Adrenal gland (tissue), 9 donors: ENCODE measurements at regions not wholly inside any gene's neighbourhood (a gene's known extent, or its start where the extent isn't known, plus 50 kb on each side); places are given as distances from the start of the nearest gene placed in this dataset.

Experiments used
- DNase-seq, 7 donors: peaks; one replicate each; pipeline ENCODE4 v3.0.0-alpha.2; 2019 to 2020
- H3K27ac ChIP-seq, 5 donors: fragments of 200-600 bp; sonication (generic) in 4 of 5; 1 replicate in 3 of 5; 2 replicates in 2 of 5; pipeline versions ENCODE4 v1.5.1 to v1.8.0; 2016 to 2020; ENCODE audit warnings: mild to moderate bottlenecking in 1 of 5
- H3K27me3 ChIP-seq: fragments of 200-600 bp; 2 replicates; pipeline ENCODE4 v1.8.0; 2021
- H3K36me3 ChIP-seq, 2 donors: fragments of 200-600 bp; replicated peaks in 1 of 2; 1 replicate in 1 of 2; 2 replicates in 1 of 2; pipeline versions ENCODE4 v1.5.1 to v1.8.0; 2018 to 2022
- H3K4me1 ChIP-seq, 2 donors: fragments of 200-600 bp; replicated peaks in 1 of 2; 1 replicate in 1 of 2; 2 replicates in 1 of 2; pipeline versions ENCODE4 v1.5.1 to v1.8.0; 2018 to 2021
- H3K4me3 ChIP-seq, 4 donors: fragments of 200-600 bp; sonication (generic) in 3 of 4; one replicate each; pipeline ENCODE4 v1.5.1; 2016 to 2018
- H3K9me3 ChIP-seq, 3 donors: fragments of 200-600 bp; sonication (generic) in 1 of 3; replicated peaks in 1 of 3; 1 replicate in 2 of 3; 2 replicates in 1 of 3; pipeline versions ENCODE4 v1.5.1 to v1.8.0; 2016 to 2021
- CTCF ChIP-seq, 6 experiments: fragments of 450-650 bp in 4 of 6; fragments of 200-600 bp in 2 of 6; sonication (generic) in 1 of 6; IDR thresholded peaks; 1 replicate in 5 of 6; 2 replicates in 1 of 6; pipeline versions ENCODE4 v1.5.1 to v1.8.0; 2016 to 2021; ENCODE audit warnings: antibody characterized with exemption in 6 of 6, mild to moderate bottlenecking in 2 of 6, moderate library complexity in 1 of 6
- POLR2A ChIP-seq, 2 donors: fragments of 450-650 bp; IDR thresholded peaks; one replicate each; pipeline ENCODE4 v1.6.1; 2017; ENCODE audit warnings: antibody characterized with exemption in 2 of 2, mild to moderate bottlenecking in 2 of 2, moderate library complexity in 1 of 2
- WGBS, 4 donors: extraction: QIAGEN DNeasy Blood & Tissue Kit in 2 of 4; methylation state at CpG; one replicate each; pipeline versions ENCODE4 v1.1.5 to v1.1.7; 2013 to 2017; 5-methylcytosine and 5-hydroxymethylcytosine counted together
- intact Hi-C, 2 donors: fragments of 100-400 bp; cut with DNase I; formaldehyde crosslinking; loops; one replicate each; pipeline versions ENCODE4 v1.14.1 to v1.15.0; 2022 to 2023
- donor health status: healthy with polysubstance abuse.
- donor health status: Bipolar disorder and iron deficiency.
- donor health status: DM: yes; HTN: yes; CAD: no.
- donor health status: DM: no; HTN: no; CAD: no.
- donor health status: DM: no; HTN: no; CAD: no.

GRCh38 chr16:26680671-26681070 is 386.1 kb upstream of the C16orf82 start:
- Histone ChIP-seq H3K27ac (no peak overlapping the region), H3K4me1 (no peaks in the 10 kb centered on the region), H3K27me3 (no peaks in the 10 kb centered on the region), H3K4me3 (no peak overlapping the region), H3K36me3 (no peaks in the 10 kb centered on the region), H3K9me3 (no peaks in the 10 kb centered on the region)
- TF ChIP-seq POLR2A (IDR thresholded peaks at IDR 0.05) (no peak), CTCF (IDR thresholded peaks at IDR 0.05) (no peak)
- 53 to 64% (median 59%) methylated on average over 4 of the region's 4 CpGs for WGBS, 4 donors
- intact Hi-C loops = no loop called here
- DNase-seq = no peak

- 51 to 55% (median 52%) methylated on average over 2 of the region's 2 CpGs for WGBS, 4 donors
- H3K27ac ChIP-seq = no peak overlapping the region
- no peaks in the 10 kb centered on the region for H3K27me3 ChIP-seq
- no peak overlapping the region for H3K4me3 ChIP-seq
- no peaks in the 10 kb centered on the region for H3K9me3 ChIP-seq
- no peaks in the 10 kb centered on the region for H3K4me1 ChIP-seq
- DNase-seq = no peak
- intact Hi-C loops = no loop called here
- TF ChIP-seq CTCF (IDR thresholded peaks at IDR 0.05) (no peak), POLR2A (IDR thresholded peaks at IDR 0.05) (no peak)
- no peaks in the 10 kb centered on the region for H3K36me3 ChIP-seq
Measured at GRCh38 chr16:26688105-26688504, 378.6 kb upstream of the C16orf82 start.

- H3K27me3 ChIP-seq = no peaks in the 10 kb centered on the region
- no peaks in the 10 kb centered on the region for H3K4me1 ChIP-seq
- no peak for DNase-seq
- H3K27ac ChIP-seq = no peak overlapping the region
- 51 to 61% (median 55%) methylated on average over 7 of the region's 7 CpGs for WGBS, 4 donors
- TF ChIP-seq POLR2A (IDR thresholded peaks at IDR 0.05) (no peak), CTCF (IDR thresholded peaks at IDR 0.05) (no peak)
- H3K4me3 ChIP-seq = no peak overlapping the region
- intact Hi-C loops = no loop called here
- no peaks in the 10 kb centered on the region for H3K9me3 ChIP-seq
- no peaks in the 10 kb centered on the region for H3K36me3 ChIP-seq
Measured at GRCh38 chr16:26688699-26689098, 378.0 kb upstream of the C16orf82 start.

GRCh38 chr16:26692658-26693057 is 374.1 kb upstream of the C16orf82 start:
- H3K4me3 ChIP-seq = no peak overlapping the region
- H3K4me1 ChIP-seq = no peaks in the 10 kb centered on the region
- no peaks in the 10 kb centered on the region for H3K36me3 ChIP-seq
- no peaks in the 10 kb centered on the region for H3K9me3 ChIP-seq
- WGBS, 4 donors = 53 to 69% (median 63%) methylated on average over 1 of the region's 1 CpG
- TF ChIP-seq CTCF (IDR thresholded peaks at IDR 0.05) = no peak
- TF ChIP-seq POLR2A (IDR thresholded peaks at IDR 0.05) = no peak
- intact Hi-C loops = no loop called here
- H3K27ac ChIP-seq = no peak overlapping the region
- no peaks in the 10 kb centered on the region for H3K27me3 ChIP-seq
- DNase-seq = no peak
